SK-N-SH treated with all-trans-retinoic acid at 6 μM for 48 hours (cell line): ENCODE measurements at regions not wholly inside any gene's neighbourhood (a gene's known extent, or its start where the extent isn't known, plus 50 kb on each side); places are given as distances from the start of the nearest gene placed in this dataset.

ENCODE experiments used
- ARNTL ChIP-seq: fragments of 450-650 bp; formaldehyde crosslinking; IDR thresholded peaks from 2 replicates; pipeline ENCODE4 v1.5.0; 2020; ENCODE audit warnings: low read depth, mild to moderate bottlenecking, moderate library complexity, borderline replicate concordance
- ZNF8 ChIP-seq: fragments of 450-650 bp; formaldehyde crosslinking; IDR thresholded peaks from 2 replicates; pipeline ENCODE4 v1.5.0; 2020; ENCODE audit warnings: mild to moderate bottlenecking, moderate library complexity

GRCh38 chr3:187912007-187912406 lies 166.7 kb upstream of the BCL6 start:
- TF ChIP-seq ZNF8 (CRISPR knock-in tag) (no peak), ARNTL (CRISPR knock-in tag) (no peak)
